GM12873 (cell line): ENCODE measurements at regions not wholly inside any gene's neighbourhood (a gene's known extent, or its start where the extent isn't known, plus 50 kb on each side); places are given as distances from the start of the nearest gene placed in this dataset.

ENCODE experiments used
- CTCF ChIP-seq: IDR thresholded peaks from 2 replicates; pipeline ENCODE4 v1.5.1; 2012; ENCODE audit warnings: low read depth, mild to moderate bottlenecking, moderate library complexity, low read length, control low read depth; ENCODE audit not compliant: insufficient read depth; ENCODE audit errors: missing control alignments

- no peak for TF ChIP-seq CTCF
These were observed 581.3 kb downstream of the INSC start for GRCh38 chr11:15696069-15696468.

- TF ChIP-seq CTCF = no peak
These were observed 582.9 kb downstream of the INSC start for GRCh38 chr11:15697437-15698236.

GRCh38 chr11:15698855-15699254 lies 584.1 kb downstream of the INSC start:
- TF ChIP-seq CTCF = no peak

- no peak for TF ChIP-seq CTCF
These were observed 585.3 kb downstream of the INSC start for GRCh38 chr11:15699978-15700377.

- TF ChIP-seq CTCF = no peak
These were observed 585.7 kb downstream of the INSC start for GRCh38 chr11:15700456-15700855.

- TF ChIP-seq CTCF = no peak
These were observed 589.3 kb downstream of the INSC start for GRCh38 chr11:15704064-15704463.

- no peak for TF ChIP-seq CTCF
These were observed 589.8 kb downstream of the INSC start for GRCh38 chr11:15704556-15704955.
